ENCODE measurements at regions not wholly inside any gene's neighbourhood (a gene's known extent, or its start where the extent isn't known, plus 50 kb on each side); places are given as distances from the start of the nearest gene placed in this dataset.

DNA sequence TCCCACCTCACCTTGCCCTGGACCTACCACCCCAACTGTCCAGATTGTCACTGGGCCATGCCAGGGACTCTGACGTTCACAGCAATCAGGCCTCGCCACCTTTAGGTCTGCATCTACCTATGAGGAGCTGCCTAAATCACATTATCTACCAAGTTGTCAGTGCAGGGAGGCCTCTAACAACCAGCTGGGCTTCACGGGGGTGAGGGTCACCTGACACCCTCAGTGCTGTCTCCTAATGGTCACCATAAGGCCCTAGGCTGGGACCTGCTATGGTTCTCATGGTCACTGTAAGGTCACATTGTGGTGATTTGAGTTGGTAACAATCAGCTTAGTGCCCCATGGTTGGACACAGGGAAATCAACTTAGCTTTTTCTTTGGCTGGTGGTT, 119.2 kb upstream of the CXCL14 start:
- Histone ChIP-seq H3K4me3 (no peak overlapping the region), H3K36me3 (ENCODE audit: insufficient read depth, low read length) (no peaks in the 10 kb centered on the region), H3K9me3 (ENCODE audit: low read depth, low read length) (no peaks in the 10 kb centered on the region), H3K27ac (no peak overlapping the region), H3K9ac (ENCODE audit: insufficient read length) (no peak overlapping the region)
- DNase-seq (ENCODE audit: low read depth, low spot score): no peak
- TF ChIP-seq EZH2 (IDR thresholded peaks at IDR 0.05): no peak
- TF ChIP-seq FOXP2 (optimal IDR thresholded peaks at IDR 0.05; ENCODE audit: control extremely low read depth, extremely low read length, insufficient read depth): no peak
- no peak for TF ChIP-seq POLR2AphosphoS5 (IDR thresholded peaks at IDR 0.05; ENCODE audit: borderline replicate concordance, low read depth, low read length)

DNA sequence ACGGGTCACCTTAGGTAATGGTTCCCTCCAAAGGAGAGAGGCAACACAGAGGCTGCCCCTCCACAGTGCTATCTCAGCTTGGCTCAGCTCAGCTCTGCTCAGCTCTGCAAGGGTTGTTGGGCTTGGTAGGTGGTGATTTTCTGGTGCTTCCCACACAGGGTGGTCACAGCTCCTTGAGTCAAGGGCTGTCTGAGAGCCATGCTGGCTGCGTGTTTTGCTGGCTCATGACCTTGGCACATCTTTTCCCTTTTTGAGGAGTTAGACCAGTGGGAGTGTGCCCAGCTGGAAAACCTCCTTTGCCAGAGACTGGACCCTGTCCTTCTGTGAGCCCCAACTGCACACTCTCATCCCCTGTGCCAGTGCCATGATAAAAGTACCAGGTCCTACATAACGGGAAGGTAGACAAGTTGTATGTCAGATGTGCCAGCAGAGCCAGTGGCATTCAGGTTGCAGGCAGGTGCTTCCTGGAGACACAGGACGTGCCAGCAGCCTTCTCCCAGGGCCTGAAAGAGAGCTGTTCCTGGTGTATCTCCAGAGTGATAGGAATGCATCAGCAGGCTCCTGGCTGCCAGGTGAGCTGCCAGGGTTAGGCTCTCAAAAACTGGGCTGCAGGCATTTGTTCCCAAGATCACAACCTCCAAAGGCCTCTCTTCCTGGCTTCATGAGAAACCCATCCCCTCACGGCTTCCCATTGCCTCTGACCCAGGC, 118.6 kb upstream of the CXCL14 start:
- no peak for DNase-seq (ENCODE audit: low read depth, low spot score)
- H3K4me3 ChIP-seq: no peak overlapping the region
- no peaks in the 10 kb centered on the region for H3K9me3 ChIP-seq (ENCODE audit: low read depth, low read length)
- no peak overlapping the region for H3K27ac ChIP-seq
- TF ChIP-seq EZH2 (IDR thresholded peaks at IDR 0.05) (no peak), FOXP2 (optimal IDR thresholded peaks at IDR 0.05; ENCODE audit: control extremely low read depth, extremely low read length, insufficient read depth) (no peak), POLR2AphosphoS5 (IDR thresholded peaks at IDR 0.05; ENCODE audit: borderline replicate concordance, low read depth, low read length) (no peak)
- no peak overlapping the region for H3K9ac ChIP-seq (ENCODE audit: insufficient read length)
- H3K36me3 ChIP-seq (ENCODE audit: insufficient read depth, low read length): no peaks in the 10 kb centered on the region

DNA sequence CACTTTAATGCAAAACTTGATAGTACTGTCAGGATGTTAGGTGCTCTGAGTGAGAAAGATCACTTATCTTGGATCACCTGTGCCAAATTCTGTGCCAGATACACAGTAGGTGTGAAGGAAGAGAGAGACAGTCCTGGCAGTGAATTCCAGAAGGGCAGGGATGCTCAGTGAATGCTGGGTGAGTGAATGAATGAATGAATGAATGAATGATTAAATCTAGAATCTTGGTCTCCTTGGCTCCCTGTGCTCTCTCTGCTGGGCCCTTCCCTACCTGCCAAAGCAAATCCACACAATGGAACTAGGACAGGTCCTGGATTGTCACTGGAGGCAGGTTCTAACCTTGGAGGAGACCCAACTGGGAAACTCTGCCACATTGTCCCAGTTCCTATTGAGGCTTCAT, 117.5 kb upstream of the CXCL14 start:
- Histone ChIP-seq H3K36me3 (ENCODE audit: insufficient read depth, low read length) (no peaks in the 10 kb centered on the region), H3K9ac (ENCODE audit: insufficient read length) (no peak overlapping the region), H3K27ac (no peak overlapping the region), H3K9me3 (ENCODE audit: low read depth, low read length) (no peaks in the 10 kb centered on the region), H3K4me3 (no peak overlapping the region)
- no peak for DNase-seq (ENCODE audit: low read depth, low spot score)
- TF ChIP-seq FOXP2 (optimal IDR thresholded peaks at IDR 0.05; ENCODE audit: control extremely low read depth, extremely low read length, insufficient read depth): no peak
- no peak for TF ChIP-seq EZH2 (IDR thresholded peaks at IDR 0.05)
- TF ChIP-seq POLR2AphosphoS5 (IDR thresholded peaks at IDR 0.05; ENCODE audit: borderline replicate concordance, low read depth, low read length): no peak

DNA sequence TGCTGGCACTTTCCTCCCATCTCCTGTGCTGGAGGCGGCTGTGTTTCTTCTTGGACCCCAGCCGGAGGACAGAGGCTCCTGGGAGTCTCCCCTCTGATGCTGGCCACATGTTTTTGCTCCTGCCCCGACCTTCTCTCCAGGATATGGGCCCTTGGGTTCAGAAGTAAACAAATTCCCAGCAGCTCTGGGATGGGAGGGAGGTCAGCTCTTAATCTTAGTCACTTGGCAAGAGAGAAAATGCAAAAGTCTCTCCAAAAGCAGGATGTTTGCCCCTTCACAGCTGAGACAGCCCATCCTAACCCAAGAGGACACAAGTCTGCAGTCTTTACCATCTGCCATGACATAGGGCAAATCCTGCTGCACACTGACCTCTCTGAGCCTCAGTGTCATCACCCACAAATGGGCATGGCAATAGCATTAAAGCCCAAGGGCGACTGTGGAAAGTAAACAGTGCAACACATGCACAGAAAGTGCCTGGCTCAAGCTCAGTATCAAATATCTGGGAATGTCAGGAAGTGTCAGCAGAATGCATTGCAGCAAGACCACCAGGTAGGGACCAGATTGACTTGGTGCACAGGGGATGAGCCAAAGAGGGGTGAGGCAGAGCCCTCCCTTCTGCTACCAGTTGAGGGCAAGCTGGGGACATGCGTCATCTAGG, 117.0 kb upstream of the CXCL14 start:
- Histone ChIP-seq H3K36me3 (ENCODE audit: insufficient read depth, low read length) (no peaks in the 10 kb centered on the region), H3K9ac (ENCODE audit: insufficient read length) (no peak overlapping the region), H3K27ac (no peak overlapping the region), H3K9me3 (ENCODE audit: low read depth, low read length) (no peaks in the 10 kb centered on the region), H3K4me3 (no peak overlapping the region)
- no peak for DNase-seq (ENCODE audit: low read depth, low spot score)
- TF ChIP-seq FOXP2 (optimal IDR thresholded peaks at IDR 0.05; ENCODE audit: control extremely low read depth, extremely low read length, insufficient read depth) (no peak), POLR2AphosphoS5 (IDR thresholded peaks at IDR 0.05; ENCODE audit: borderline replicate concordance, low read depth, low read length) (no peak), EZH2 (IDR thresholded peaks at IDR 0.05) (no peak)

DNA sequence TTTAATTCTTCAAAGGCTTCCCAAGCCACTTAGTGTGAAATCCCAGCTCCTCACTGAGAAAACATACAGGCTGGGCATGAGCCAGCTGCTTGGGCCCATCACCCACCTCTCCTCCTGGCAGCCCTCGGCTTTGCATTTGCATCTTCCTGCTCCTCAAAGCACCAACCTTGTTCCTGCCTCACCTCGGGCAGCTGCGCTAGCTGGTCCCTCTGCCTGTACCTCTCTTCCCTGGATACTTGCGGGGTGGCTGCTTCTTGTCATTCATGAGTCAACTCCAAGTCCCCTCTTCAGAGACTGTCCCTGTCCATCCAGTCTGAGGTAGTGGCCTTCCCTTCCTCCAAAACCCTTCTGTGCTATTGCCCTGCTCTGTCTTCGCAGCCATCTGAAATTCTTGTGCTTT, 116.1 kb upstream of the CXCL14 start:
- no peak overlapping the region for H3K4me3 ChIP-seq
- no peak overlapping the region for H3K27ac ChIP-seq
- H3K9ac ChIP-seq (ENCODE audit: insufficient read length): no peak overlapping the region
- DNase-seq (ENCODE audit: low read depth, low spot score): no peak
- no peaks in the 10 kb centered on the region for H3K9me3 ChIP-seq (ENCODE audit: low read depth, low read length)
- no peaks in the 10 kb centered on the region for H3K36me3 ChIP-seq (ENCODE audit: insufficient read depth, low read length)
- TF ChIP-seq EZH2 (IDR thresholded peaks at IDR 0.05) (no peak), POLR2AphosphoS5 (IDR thresholded peaks at IDR 0.05; ENCODE audit: borderline replicate concordance, low read depth, low read length) (no peak), FOXP2 (optimal IDR thresholded peaks at IDR 0.05; ENCODE audit: control extremely low read depth, extremely low read length, insufficient read depth) (no peak)

DNA sequence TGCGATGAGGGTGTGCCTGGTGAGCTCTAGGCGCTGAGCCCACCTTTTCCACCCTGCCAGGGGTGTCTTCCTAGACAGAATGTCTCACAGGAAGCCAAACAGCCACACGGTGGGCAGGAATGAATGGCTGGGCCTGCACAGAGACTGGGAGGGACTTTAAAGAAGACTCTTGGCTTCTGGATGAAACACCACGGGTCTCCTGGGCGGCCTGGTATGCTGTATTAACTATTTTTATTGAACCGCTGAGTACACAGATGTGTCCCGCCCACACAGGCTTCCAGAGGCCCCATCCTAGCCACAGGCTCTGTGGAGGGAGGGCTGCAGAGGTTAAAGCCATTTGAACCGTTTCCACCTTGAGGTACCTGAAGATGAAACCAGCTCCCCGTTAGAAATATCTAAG, 115.2 kb upstream of the CXCL14 start:
- no peak overlapping the region for H3K27ac ChIP-seq
- DNase-seq (ENCODE audit: low read depth, low spot score): no peak
- no peak overlapping the region for H3K9ac ChIP-seq (ENCODE audit: insufficient read length)
- TF ChIP-seq FOXP2 (optimal IDR thresholded peaks at IDR 0.05; ENCODE audit: control extremely low read depth, extremely low read length, insufficient read depth) (no peak), EZH2 (IDR thresholded peaks at IDR 0.05) (no peak), POLR2AphosphoS5 (IDR thresholded peaks at IDR 0.05; ENCODE audit: borderline replicate concordance, low read depth, low read length) (no peak)
- no peaks in the 10 kb centered on the region for H3K9me3 ChIP-seq (ENCODE audit: low read depth, low read length)
- H3K36me3 ChIP-seq (ENCODE audit: insufficient read depth, low read length): no peaks in the 10 kb centered on the region
- H3K4me3 ChIP-seq: no peak overlapping the region

DNA sequence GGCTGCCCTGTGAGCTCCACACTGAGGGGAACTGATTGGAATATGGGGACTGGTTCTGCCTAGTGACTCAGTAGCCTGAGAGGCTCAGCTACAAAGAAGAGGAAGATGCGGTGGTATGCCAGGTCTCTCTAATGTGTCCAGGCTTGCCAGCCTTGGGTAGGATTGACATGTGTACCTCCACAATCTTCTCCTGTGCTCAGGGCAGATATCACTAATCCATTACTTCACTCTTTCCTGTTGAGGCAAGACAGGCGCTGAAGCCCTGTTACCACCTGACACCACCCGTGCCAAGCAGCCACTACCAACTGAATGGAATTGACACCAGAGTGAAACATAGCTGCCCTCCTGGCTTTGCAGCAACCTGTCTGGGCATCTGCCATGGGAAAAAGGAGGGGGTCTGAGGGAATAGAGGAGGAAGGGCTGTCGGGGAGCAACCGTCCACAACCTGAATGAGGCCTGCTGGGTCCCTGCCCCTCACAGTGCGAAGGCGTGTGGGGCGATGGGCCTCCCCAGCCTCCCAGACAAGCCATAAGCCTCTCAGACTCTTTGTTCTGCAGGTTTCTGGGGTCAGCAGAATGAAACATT, 114.7 kb upstream of the CXCL14 start:
- no peaks in the 10 kb centered on the region for H3K9me3 ChIP-seq (ENCODE audit: low read depth, low read length)
- DNase-seq (ENCODE audit: low read depth, low spot score): no peak
- H3K36me3 ChIP-seq (ENCODE audit: insufficient read depth, low read length): no peaks in the 10 kb centered on the region
- TF ChIP-seq FOXP2 (optimal IDR thresholded peaks at IDR 0.05; ENCODE audit: control extremely low read depth, extremely low read length, insufficient read depth): no peak
- no peak for TF ChIP-seq POLR2AphosphoS5 (IDR thresholded peaks at IDR 0.05; ENCODE audit: borderline replicate concordance, low read depth, low read length)
- no peak for TF ChIP-seq EZH2 (IDR thresholded peaks at IDR 0.05)
- no peak overlapping the region for H3K4me3 ChIP-seq
- H3K9ac ChIP-seq (ENCODE audit: insufficient read length): no peak overlapping the region
- H3K27ac ChIP-seq: no peak overlapping the region

DNA sequence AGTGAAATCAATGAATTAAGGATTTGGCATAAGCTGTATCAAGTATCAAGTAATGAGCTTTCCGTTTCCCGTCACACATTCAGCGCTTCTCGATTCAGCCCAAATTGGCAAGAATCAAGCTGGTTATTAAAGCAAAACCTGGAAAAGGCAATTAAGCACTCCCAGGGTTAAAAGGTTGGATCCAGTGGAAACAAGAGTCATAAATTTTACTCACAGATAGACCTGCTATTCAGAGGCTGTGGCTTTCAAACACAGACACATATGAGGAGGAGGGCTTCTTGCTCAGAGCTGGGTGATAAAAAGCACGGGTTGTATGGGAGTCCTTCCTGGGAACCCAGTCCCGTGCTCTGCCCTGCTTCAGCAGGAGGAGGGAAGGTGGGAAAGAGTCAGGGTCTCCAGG, 112.3 kb upstream of the CXCL14 start:
- Histone ChIP-seq H3K36me3 (ENCODE audit: insufficient read depth, low read length) (no peaks in the 10 kb centered on the region), H3K4me3 (no peak overlapping the region), H3K27ac (no peak overlapping the region), H3K9me3 (ENCODE audit: low read depth, low read length) (no peaks in the 10 kb centered on the region), H3K9ac (ENCODE audit: insufficient read length) (no peak overlapping the region)
- no peak for DNase-seq (ENCODE audit: low read depth, low spot score)
- TF ChIP-seq FOXP2 (optimal IDR thresholded peaks at IDR 0.05; ENCODE audit: control extremely low read depth, extremely low read length, insufficient read depth) (no peak), EZH2 (IDR thresholded peaks at IDR 0.05) (no peak), POLR2AphosphoS5 (IDR thresholded peaks at IDR 0.05; ENCODE audit: borderline replicate concordance, low read depth, low read length) (no peak)
